ENCODE measurements at regions not wholly inside any gene's neighbourhood (a gene's known extent, or its start where the extent isn't known, plus 50 kb on each side); places are given as distances from the start of the nearest gene placed in this dataset.
"Not testable (repeated sequence)": the region's sequence is repeated elsewhere in the genome, so short reads cannot be mapped to it uniquely, and the experiment has no call there.

GRCh38 chr12:33892425-33892824 lies 129.9 kb upstream of the ALG10 start:
- no peak overlapping the region for H3K4me3 ChIP-seq (ENCODE audit: low read length)
- no peaks in the 10 kb centered on the region for H3K9me3 ChIP-seq (ENCODE audit: low read length)
- no peak overlapping the region for H3K4me2 ChIP-seq (ENCODE audit: low read length)
- no peak overlapping the region for H3K27ac ChIP-seq (ENCODE audit: low read length)
- H3K27me3 ChIP-seq (ENCODE audit: insufficient read depth, low read depth, low read length), result no peaks in the 10 kb centered on the region
- H3F3A ChIP-seq (ENCODE audit: insufficient read depth, low read length, poor library complexity, severe bottlenecking), result no peaks in the 10 kb centered on the region
- no peak overlapping the region for H3K9ac ChIP-seq (ENCODE audit: low read length)
- H3K79me2 ChIP-seq (replicated peaks; ENCODE audit: insufficient read depth, low read length), result no peaks in the 10 kb centered on the region
- H3K36me3 ChIP-seq (ENCODE audit: insufficient read depth, low read length), result no peaks in the 10 kb centered on the region
- TF ChIP-seq REST (IDR thresholded peaks at IDR 0.05; ENCODE audit: borderline replicate concordance), result no peak
- TF ChIP-seq EP300 (conservative IDR thresholded peaks at IDR 0.05; ENCODE audit: poor library complexity, severe bottlenecking), result no peak
- TF ChIP-seq POLR2AphosphoS5 (IDR thresholded peaks at IDR 0.05), result no peak
- TF ChIP-seq TAF1 (IDR thresholded peaks at IDR 0.05; ENCODE audit: low read depth), result no peak
- TF ChIP-seq CTCF (IDR thresholded peaks at IDR 0.05; ENCODE audit: poor library complexity, severe bottlenecking), result no peak
- no peak for TF ChIP-seq MXI1 (conservative IDR thresholded peaks at IDR 0.05; ENCODE audit: poor library complexity, severe bottlenecking)
- TF ChIP-seq SMC3 (conservative IDR thresholded peaks at IDR 0.05; ENCODE audit: poor library complexity), result no peak
- TF ChIP-seq RAD21 (conservative IDR thresholded peaks at IDR 0.05), result no peak
- no peak for TF ChIP-seq EZH2 (IDR thresholded peaks at IDR 0.05; ENCODE audit: borderline replicate concordance, insufficient read depth, low read length, poor library complexity, severe bottlenecking)
- H4K20me1 ChIP-seq (ENCODE audit: insufficient read depth), result no peaks in the 10 kb centered on the region
- H3K9me2 ChIP-seq (ENCODE audit: insufficient read depth, low read length), result no peaks in the 10 kb centered on the region
- no peak overlapping the region for H2AFZ ChIP-seq (ENCODE audit: low read depth, low read length)

GRCh38 chr12:33920460-33920859 lies 101.8 kb upstream of the ALG10 start:
- H3K27ac ChIP-seq (ENCODE audit: low read length), result not testable (repeated sequence)

GRCh38 chr12:33926095-33926494 lies 96.2 kb upstream of the ALG10 start:
- H4K20me1 ChIP-seq (ENCODE audit: insufficient read depth), result no peaks in the 10 kb centered on the region
- H3F3A ChIP-seq (ENCODE audit: insufficient read depth, low read length, poor library complexity, severe bottlenecking), result no peaks in the 10 kb centered on the region
- no peak overlapping the region for H3K4me3 ChIP-seq (ENCODE audit: low read length)
- no peaks in the 10 kb centered on the region for H3K36me3 ChIP-seq (ENCODE audit: insufficient read depth, low read length)
- H2AFZ ChIP-seq (ENCODE audit: low read depth, low read length), result no peak overlapping the region
- H3K9me2 ChIP-seq (ENCODE audit: insufficient read depth, low read length), result no peaks in the 10 kb centered on the region
- H3K79me2 ChIP-seq (replicated peaks; ENCODE audit: insufficient read depth, low read length), result no peaks in the 10 kb centered on the region
- TF ChIP-seq RAD21 (conservative IDR thresholded peaks at IDR 0.05) (no peak), EP300 (conservative IDR thresholded peaks at IDR 0.05; ENCODE audit: poor library complexity, severe bottlenecking) (no peak), REST (IDR thresholded peaks at IDR 0.05; ENCODE audit: borderline replicate concordance) (no peak), CTCF (IDR thresholded peaks at IDR 0.05; ENCODE audit: poor library complexity, severe bottlenecking) (no peak), EZH2 (IDR thresholded peaks at IDR 0.05; ENCODE audit: borderline replicate concordance, insufficient read depth, low read length, poor library complexity, severe bottlenecking) (no peak), TAF1 (IDR thresholded peaks at IDR 0.05; ENCODE audit: low read depth) (no peak), MXI1 (conservative IDR thresholded peaks at IDR 0.05; ENCODE audit: poor library complexity, severe bottlenecking) (no peak), POLR2AphosphoS5 (IDR thresholded peaks at IDR 0.05) (no peak), SMC3 (conservative IDR thresholded peaks at IDR 0.05; ENCODE audit: poor library complexity) (no peak)
- H3K27ac ChIP-seq (ENCODE audit: low read length), result no peak overlapping the region
- H3K4me2 ChIP-seq (ENCODE audit: low read length), result no peak overlapping the region
- H3K9ac ChIP-seq (ENCODE audit: low read length), result no peak overlapping the region
- H3K9me3 ChIP-seq (ENCODE audit: low read length), result no peaks in the 10 kb centered on the region
- H3K27me3 ChIP-seq (ENCODE audit: insufficient read depth, low read depth, low read length), result no peaks in the 10 kb centered on the region

More at GRCh38 chr12:33920460-33920859, 101.8 kb upstream of the ALG10 start:
- not testable (repeated sequence) for H3K9me2 ChIP-seq (ENCODE audit: insufficient read depth, low read length); H3K9ac ChIP-seq (ENCODE audit: low read length); H3K4me3 ChIP-seq (ENCODE audit: low read length); H2AFZ ChIP-seq (ENCODE audit: low read depth, low read length); H4K20me1 ChIP-seq (ENCODE audit: insufficient read depth); H3K27me3 ChIP-seq (ENCODE audit: insufficient read depth, low read depth, low read length); H3F3A ChIP-seq (ENCODE audit: insufficient read depth, low read length, poor library complexity, severe bottlenecking); H3K4me2 ChIP-seq (ENCODE audit: low read length); H3K36me3 ChIP-seq (ENCODE audit: insufficient read depth, low read length); H3K9me3 ChIP-seq (ENCODE audit: low read length); H3K79me2 ChIP-seq (replicated peaks; ENCODE audit: insufficient read depth, low read length)

All from neural cell (in vitro differentiated cells).